ENCODE measurements at regions not wholly inside any gene's neighbourhood (a gene's known extent, or its start where the extent isn't known, plus 50 kb on each side); places are given as distances from the start of the nearest gene placed in this dataset.
"Not testable (repeated sequence)": the region's sequence is repeated elsewhere in the genome, so short reads cannot be mapped to it uniquely, and the experiment has no call there.

- no peak for DNase-seq (ENCODE audit: low spot score)
Observed at GRCh38 chr2:167792126-167792525, 455.3 kb downstream of the STK39 start.

- no peak for DNase-seq (ENCODE audit: low spot score)
Observed at GRCh38 chr2:167790781-167791450, 456.5 kb downstream of the STK39 start.

DNA sequence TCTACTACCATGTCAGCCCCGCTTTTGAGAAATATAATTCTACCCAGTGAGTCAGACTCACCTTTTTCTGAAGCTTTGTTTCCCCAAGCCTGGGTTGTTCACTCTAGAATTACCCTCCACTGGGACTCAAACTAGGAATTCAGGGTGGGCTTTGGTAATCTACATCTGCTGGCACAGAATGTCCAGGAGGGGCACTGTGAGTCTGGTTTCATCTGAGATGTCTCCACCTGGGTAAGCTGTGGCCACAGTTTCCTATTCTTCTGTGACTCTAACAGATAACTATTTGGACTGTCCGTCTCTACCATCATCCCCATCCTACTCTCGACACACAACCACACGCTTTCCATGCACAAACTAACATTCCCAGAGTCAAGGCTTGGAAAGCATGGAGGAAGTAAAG is 457.2 kb downstream of the STK39 start:
- DNase-seq (ENCODE audit: low spot score), result no peak

DNA sequence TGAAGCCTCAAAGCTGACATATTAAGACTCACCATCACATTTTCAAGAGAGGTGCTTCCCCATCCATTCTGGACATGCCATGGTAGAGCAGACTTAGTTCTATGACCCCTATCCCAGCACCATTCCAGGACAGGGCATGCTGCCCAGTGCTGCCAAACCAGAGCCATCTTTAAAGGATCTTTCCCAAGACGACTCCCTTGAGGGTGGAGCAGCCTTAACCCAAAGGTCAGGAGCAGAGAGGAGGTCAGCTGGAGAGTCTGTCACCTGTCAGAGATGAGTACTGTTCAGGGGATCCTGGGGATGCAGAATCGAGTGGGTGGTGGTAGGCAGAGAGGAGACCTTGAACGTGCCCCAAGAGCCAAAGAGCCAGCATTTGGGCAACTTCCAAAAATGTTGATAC is 459.8 kb downstream of the STK39 start:
- DNase-seq (ENCODE audit: low spot score), result no peak

DNA sequence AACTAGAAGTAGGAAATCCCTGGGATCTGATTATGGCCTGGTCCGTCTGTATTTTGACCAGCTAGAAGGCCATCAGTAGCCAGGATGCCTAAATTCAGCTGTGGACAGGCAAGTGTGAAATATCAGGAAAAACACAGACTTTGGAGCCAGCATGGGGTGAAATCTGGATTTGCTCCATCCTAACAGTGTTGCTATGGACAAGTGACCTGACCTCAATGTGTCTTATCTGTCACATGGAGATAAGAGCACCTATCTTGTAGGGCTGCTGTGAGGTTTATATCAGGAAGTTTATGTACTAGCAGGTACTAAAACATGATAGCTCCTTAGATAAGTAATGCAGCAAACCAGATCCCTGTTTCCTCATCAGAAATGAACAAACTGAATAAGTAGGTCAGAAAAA is 460.4 kb downstream of the STK39 start:
- DNase-seq (ENCODE audit: low spot score), result no peak

DNA sequence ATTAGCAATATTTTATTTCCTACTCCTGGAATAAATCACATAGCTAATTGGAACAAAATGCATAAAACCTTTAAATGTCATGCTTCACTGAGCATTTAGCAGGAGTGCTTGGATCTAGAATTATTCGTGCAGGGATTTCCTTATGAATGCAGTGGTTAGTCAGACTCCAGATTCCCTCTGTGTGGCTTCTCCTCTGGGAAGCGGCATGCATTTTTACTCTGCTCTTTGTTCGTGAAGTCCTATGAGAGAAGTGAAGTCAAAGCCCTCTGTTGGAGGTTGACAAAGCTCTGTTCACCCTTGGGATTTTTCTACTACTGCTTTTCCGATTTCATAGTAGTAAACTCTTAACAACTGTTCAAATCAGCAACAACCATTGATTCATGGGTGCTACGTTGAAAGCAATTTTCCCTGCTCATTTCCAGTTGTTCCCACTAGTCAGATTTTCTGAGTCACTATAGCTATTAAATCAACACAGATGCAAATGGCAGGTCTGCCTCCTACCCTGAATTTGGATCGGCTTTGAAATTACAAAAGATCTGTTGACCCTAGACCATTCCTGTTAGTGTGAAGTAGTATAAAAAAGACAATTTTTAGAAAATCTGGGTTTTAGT is 461.7 kb downstream of the STK39 start:
- no peak for DNase-seq (ENCODE audit: low spot score)

DNA sequence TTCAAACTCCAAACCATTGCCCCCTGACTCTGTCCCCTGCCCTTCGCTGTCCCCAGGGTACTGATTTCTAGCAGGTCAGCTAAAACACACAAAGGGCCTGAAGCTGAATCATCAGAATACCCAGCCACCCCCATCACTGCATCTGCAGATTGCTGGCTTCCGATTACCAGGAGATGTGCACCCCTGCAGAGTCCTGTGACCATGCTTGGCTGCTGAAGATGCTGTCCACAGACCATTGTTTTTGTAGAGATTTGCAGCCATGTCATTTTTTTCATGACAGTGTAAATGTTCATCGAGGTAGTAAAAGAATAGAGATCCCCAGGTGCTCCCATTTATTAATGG is 463.3 kb downstream of the STK39 start:
- DNase-seq (ENCODE audit: low spot score), result no peak

DNA sequence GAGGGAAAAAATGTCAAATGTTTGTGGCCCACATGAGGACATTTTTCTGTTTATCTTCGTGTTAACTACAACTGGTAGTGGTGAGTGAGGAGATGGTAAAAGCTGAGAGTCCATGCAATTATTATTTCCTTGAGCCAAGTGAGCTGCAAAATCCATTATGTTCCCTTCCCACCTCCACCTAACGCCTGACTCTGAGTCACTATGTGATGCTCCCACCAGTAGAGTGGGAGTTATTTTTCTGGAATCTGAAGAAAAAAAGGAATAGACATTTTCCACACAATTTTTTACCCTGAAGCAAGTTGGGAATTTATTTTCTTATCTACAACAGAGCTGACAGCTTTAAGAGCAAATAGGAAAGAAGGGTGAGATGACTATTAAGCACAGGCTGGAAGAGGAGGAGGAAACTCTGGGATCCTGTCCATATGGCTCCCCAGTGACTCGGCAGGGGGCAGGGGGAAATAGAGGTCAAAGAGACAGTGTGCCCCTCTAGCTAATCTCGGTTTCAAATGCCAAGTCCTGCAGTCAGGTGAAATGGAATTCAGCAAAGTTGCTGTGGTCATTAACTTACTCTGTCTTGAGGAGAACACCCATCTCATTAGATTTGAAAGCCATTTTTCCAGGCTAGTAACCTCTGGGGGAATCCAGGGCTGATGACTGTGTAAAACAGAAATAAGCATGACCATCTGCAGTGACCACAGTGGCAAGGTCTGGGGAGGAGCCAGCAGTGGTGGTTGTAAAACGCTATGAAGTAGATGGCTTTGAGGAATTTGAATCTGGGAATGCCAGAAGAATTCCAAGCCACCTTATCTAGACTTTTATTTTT is 463.9 kb downstream of the STK39 start:
- no peak for DNase-seq (ENCODE audit: low spot score)

DNA sequence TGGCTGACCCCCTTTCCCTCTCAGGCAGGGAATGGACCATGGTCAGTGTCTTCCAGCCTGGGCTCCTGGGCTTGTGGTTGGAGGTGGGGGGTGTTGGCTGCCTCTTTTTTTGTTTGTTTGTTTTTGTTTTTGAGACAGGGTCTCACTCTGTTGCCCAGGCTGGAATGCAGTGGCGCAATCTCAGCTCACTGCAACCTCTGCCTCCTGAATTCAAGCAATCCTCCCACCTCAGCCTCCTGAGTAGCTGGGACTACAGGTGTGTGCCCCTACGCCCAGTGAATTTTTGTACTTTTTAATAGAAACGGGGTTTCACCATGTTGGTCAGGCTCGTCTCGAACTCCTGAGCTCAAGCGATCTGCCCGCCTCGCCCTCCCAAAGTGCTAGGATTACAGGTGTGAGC is 465.8 kb downstream of the STK39 start:
- DNase-seq (ENCODE audit: low spot score), result not testable (repeated sequence)

DNA sequence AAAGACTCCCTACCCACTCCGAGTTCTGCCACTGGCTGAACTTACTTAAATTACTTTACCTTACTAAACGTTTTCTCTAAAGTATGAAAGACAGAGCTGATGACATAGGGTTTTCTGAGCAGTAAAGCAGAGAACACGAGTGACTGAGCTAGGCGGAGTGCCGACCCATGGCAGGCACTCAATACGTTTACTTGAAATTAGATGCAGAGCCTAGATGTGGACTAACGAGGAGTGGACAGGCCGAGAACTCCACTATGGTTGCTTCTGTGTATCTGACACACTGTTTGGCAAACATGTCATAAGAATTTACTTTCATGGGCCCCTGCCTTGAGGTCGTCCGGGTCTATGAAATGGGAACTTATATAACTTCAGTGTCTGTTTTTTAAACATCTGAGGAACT is 471.0 kb downstream of the STK39 start:
- DNase-seq (ENCODE audit: low spot score), result no peak

DNA sequence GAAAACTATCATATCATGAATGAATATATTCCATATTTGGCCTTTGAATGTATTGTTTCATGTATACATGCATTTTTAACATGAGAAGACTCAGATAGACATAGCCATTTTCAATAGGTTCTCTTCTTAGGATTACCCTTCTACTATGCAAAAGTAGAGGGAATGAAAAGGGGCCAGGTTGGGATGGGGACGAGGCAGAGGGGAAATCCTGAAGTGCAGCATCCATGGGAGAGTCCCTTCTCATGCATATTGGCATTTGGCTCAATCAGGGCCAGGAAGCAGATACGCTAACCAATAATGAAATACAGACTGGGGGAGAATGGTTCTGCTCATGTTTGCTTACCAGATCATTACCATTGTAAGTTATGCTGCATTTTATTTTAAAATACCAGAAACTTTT is 475.8 kb downstream of the STK39 start:
- DNase-seq (ENCODE audit: low spot score), result no peak

DNA sequence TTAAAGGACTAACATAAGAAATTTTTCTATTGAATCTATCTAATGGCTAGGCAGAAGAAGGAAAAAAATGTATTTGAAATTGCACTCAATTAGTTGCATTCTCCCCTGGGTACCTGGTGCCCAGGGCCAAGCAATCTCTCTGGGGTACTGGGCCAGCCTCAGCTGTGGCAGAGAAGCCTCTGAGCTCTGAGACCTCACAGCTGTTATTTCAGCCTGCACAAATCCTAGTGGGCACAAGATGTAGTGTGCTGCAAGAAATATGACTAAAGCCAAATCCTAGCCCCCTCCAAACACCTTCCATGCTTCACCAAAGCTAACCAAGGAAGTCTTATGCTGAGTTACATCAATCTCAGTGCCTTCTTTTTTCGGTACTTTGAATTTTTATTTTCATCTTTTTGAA is 478.4 kb downstream of the STK39 start:
- DNase-seq (ENCODE audit: low spot score), result no peak

DNA sequence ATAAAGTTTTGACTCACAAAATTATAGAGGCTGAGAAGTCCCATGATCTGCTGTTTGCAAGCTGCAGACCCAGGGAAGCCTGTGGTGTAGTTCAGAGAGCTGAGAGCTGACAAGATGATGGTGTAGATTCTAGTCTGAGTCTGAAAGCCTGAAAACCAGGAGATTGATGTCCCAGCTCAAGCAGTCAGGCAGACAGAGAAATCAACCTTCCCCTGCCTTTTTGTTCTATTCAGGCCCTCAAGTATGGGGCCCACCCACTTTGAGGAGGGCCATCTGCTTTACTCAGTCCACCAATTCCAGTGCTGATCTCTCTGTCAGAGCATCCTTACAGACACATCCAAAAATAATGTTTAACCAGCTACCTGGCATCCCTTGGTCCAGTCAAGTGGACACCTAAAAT is 479.6 kb downstream of the STK39 start:
- DNase-seq (ENCODE audit: low spot score), result no peak

DNA sequence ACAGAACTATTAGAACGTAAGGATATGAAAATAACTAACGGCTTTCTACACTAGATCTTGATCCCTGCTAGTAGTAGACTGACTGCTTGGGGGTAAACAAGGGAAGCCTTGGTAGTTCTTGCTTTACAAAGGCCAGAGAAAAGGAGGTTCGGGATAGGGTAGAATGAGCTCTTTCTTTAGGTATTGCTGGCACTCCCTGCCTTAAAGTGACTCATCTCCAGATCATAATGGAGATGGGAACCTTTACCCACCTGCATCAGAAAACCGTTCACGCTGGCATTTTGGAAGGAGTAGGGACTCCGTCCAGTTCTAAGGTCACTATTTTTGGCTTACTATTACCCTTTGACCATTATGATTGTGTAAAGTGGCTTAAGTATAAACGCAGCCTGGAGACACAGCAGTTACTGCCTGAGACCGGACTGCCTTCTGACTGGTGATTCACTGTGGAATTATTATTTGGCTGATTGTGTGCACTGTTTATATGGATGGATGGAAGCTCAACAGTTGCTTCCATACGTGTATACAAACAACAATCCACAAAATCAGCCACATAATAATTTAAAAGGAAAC is 482.5 kb downstream of the STK39 start:
- no peak for DNase-seq (ENCODE audit: low spot score)

- DNase-seq (ENCODE audit: low spot score), result no peak
Observed at GRCh38 chr2:167761465-167762136, 485.8 kb downstream of the STK39 start.

DNA sequence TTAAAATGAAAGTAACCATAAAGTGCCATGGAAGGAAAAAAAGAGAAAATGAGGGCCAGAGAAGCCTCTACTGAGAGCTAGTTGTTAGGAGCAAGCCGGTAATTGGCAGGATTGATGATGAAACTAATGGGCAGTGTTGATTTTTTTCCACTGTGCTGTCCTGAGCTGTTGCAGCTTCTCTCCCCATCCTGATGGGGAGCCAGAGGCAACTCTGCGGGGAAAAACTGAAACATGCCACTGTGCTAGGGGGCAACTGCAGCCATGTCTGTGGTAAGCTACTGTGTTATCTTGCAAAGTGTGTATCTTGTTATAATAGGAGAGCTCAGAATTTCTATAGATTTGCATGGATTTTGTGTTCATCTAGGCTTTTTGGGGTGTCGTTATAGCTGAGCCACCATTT is 487.9 kb downstream of the STK39 start:
- no peak for DNase-seq (ENCODE audit: low spot score)

- DNase-seq (ENCODE audit: low spot score), result no peak
Observed at GRCh38 chr2:167758292-167758691, 489.1 kb downstream of the STK39 start.

DNA sequence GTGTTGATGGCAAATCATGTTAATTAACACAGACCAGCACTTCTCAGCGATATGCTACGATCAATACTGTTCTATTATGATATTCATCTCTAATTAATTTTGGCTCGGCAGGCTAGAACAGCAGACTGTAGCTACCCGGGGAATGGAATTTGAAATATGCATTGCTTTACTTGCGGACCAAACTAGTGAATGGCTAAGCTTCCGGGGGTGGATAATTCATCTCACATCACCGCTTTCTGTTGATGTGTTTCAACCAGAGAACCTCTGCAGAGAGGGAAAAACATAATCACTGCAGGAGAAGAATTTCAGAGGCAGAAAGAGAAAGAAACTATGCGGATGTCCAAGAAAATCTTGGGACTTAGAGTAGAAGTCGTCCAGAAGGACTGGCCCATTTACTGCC is 490.9 kb downstream of the STK39 start:
- peak; percentile 8 for DNase-seq (ENCODE audit: low spot score)

- DNase-seq (ENCODE audit: low spot score), result no peak
Observed at GRCh38 chr2:167753142-167753541, 494.3 kb downstream of the STK39 start.

DNA sequence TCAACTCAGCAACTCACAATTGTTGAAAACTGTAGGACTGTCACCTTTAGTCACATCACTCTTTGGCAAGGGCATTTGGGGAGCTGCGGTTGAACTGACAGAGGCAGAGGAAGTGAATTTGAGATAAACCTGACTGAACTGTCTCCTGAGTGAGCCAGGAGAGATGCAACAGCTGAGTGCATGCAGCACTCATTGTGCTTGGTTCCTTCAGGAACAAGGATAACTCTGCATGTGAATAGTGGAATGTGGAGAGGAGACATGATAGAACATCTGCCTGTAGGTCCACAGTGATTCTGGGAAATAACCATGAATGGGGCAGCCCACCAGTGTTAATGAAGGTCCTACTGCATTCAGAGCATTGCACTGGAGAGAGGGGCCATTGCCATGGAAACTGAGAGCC is 494.7 kb downstream of the STK39 start:
- no peak for DNase-seq (ENCODE audit: low spot score)

DNA sequence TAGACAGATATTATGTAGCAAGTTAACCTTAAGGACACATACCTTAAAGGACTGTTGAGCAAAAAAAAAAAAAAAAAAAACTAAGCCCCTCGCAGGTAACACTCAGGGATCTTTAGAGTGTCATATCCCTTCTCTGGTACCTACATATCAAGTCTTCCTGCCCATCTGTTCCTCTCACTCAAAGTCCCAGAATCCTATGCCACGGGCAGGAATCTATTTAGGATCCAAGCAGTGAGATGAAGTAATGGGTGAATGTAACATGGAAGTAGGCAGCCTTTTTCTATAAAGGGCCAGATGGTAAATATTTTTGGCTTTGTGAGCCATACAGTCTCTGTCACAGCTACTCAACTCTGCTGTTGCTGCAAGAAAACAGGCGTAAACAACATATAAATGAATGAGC is 496.7 kb downstream of the STK39 start:
- no peak for DNase-seq (ENCODE audit: low spot score)

GRCh38 chr2:167749660-167750059 is 497.7 kb downstream of the STK39 start:
- DNase-seq (ENCODE audit: low spot score), result no peak

DNA sequence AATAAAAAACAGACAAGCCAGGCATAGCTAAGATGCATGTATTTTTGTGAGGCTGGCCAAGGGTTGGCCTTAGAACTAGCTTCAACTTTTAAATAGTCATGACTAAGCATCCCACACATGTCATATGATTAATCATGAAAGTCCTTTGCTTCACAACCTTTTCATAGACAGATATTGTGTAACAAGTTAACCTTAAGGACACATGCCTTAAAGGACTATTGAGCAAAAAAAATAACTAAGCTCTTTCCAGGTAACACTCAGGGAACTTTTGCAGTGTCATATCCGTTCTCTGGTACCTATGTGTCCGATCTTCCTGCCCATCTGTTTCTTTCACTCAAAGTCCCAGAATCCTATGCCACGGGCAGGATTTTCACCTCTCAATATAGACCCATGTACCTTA is 498.4 kb downstream of the STK39 start:
- DNase-seq (ENCODE audit: low spot score), result no peak

All from AG08396 (cell line).